ENCODE measurements at regions not wholly inside any gene's neighbourhood (a gene's known extent, or its start where the extent isn't known, plus 50 kb on each side); places are given as distances from the start of the nearest gene placed in this dataset.
"Not testable (repeated sequence)": the region's sequence is repeated elsewhere in the genome, so short reads cannot be mapped to it uniquely, and the experiment has no call there.

GRCh38 chr10:3666525-3667302 is 118.3 kb downstream of the KLF6 start:
- intact Hi-C loops (cut with DNase I): no loop called here
- DNase-seq (ENCODE audit: low spot score): peak; percentile 88

- no peak for DNase-seq (ENCODE audit: low spot score)
- intact Hi-C loops (cut with DNase I): no loop called here
These were observed 119.6 kb downstream of the KLF6 start for GRCh38 chr10:3665316-3665908.

GRCh38 chr10:3662775-3663174 is 122.2 kb downstream of the KLF6 start:
- no peak for DNase-seq (ENCODE audit: low spot score)
- intact Hi-C loops (cut with DNase I): no loop called here

DNA sequence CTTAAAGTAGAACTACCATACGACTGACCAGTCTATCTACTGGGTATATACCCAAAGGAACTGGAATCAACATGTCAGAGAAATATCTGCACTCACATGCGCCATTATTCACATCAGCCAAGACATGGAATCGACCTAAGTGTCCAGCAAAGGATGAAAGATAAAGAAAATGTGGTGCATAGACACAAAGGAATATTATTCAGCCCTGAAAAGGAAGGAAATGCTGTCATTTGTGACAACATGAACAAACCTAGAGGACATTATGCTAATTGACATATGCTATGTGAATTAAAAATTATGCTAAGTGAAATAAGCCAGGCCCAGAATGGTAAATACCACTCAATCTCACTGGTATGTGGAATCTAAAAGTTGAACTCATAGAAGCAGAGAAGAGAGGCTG is 123.7 kb downstream of the KLF6 start:
- DNase-seq (ENCODE audit: low spot score): no peak
- intact Hi-C loops (cut with DNase I): no loop called here

GRCh38 chr10:3660753-3661152 is 124.3 kb downstream of the KLF6 start:
- intact Hi-C loops (cut with DNase I): no loop called here
- DNase-seq (ENCODE audit: low spot score): no peak

DNA sequence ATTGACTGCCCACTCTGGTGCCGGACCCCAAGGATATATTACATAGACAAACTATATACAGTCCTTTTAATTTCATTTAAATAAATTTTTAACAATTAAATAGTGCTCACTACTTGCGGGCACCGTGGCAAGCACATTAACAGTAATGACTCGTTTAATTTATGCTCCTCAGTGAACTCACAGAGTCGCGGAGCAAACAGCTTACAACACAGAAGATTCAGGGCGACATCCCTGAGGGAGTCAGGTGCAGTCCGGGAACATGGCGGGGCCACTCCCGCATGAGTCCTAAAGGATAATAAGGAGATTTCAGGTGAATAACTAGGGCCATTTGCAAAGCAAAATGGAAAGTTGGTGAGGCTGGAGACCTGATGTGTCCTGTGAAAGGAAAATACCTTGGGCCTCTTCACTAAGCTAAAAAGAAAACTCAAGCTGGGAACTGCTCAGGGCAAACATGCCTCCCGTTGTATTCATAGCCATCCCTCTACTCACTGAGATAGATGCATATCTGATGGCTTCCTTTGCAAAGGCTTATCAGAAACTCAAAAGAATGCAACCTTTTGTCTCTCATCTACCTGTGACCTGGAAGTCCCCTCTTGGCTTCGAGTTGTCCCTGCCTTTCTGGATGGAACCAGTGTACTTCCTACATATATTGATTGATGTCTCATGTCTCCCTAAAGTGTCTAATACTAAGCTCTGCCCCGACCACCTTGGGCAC is 125.6 kb downstream of the KLF6 start:
- intact Hi-C loops (cut with DNase I): no loop called here

GRCh38 chr10:3658766-3659165 is 126.2 kb downstream of the KLF6 start:
- no peak for DNase-seq (ENCODE audit: low spot score)
- intact Hi-C loops (cut with DNase I): no loop called here

More for the DNA sequence above, 125.6 kb downstream of the KLF6 start:
- no peak for DNase-seq (ENCODE audit: low spot score)

- no peak for DNase-seq (ENCODE audit: low spot score)
- intact Hi-C loops (cut with DNase I): no loop called here
These were observed 128.8 kb downstream of the KLF6 start for GRCh38 chr10:3656214-3656613.

DNA sequence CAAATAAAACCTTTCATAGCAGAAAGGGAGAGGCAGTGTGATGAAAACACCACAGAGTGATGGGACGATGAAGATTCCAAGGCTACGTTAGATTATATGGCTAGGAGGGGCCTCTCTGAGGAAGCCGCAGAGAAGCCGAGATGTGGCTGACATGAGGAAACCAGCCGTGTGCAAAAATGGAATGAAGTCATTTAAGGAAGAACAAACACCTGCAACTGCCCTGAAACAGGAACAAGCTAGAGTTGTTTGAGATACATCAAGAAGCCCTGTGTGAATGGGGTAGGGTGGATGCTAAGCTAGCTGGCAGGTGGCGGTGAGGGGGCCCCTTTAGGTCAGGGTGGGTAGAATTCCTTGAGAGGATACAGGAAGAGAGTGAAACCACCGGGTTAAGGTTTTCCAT is 129.5 kb downstream of the KLF6 start:
- intact Hi-C loops (cut with DNase I): no loop called here
- DNase-seq (ENCODE audit: low spot score): no peak

- no peak for DNase-seq (ENCODE audit: low spot score)
- intact Hi-C loops (cut with DNase I): no loop called here
These were observed 130.0 kb downstream of the KLF6 start for GRCh38 chr10:3654980-3655379.

DNA sequence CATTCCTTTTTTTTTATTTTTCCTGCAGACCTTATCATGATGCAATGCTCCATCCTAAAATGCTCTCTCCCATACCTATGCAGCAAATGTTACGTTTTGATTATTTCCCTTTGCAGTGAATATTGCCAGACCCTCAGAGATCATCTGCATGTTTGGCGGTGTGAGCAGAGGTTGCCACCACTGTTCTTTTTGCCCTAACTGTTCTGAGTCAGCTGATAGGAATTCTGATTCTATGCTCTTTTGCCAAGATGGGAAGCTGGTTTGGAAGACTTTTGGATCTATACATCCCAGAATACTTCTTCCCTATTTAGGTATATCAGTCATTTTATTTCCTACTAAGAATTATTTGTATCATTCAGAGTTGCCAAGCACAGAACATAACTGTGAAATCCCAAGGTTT is 130.5 kb downstream of the KLF6 start:
- DNase-seq (ENCODE audit: low spot score): no peak
- intact Hi-C loops (cut with DNase I): no loop called here

DNA sequence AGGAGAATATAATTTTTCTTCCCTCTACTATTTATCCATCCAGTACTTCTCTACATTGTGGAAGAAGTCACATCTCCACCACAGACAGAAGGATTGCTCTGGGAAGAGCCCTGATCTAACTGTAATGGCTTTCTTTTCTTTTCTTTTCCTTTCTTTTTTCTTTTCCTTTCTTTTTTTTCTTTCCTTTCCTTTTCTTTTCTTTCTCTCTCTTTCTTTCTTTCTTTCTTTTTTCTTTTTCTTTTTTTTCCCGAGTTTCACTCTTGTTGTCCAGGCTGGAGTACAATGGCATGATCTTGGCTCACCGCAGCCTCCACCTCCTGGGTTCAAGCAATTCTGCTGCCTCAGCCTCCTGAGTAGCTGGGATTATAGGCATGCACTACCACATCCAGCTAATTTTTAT is 131.7 kb downstream of the KLF6 start:
- DNase-seq (ENCODE audit: low spot score); intact Hi-C loops (cut with DNase I): not testable (repeated sequence)

DNA sequence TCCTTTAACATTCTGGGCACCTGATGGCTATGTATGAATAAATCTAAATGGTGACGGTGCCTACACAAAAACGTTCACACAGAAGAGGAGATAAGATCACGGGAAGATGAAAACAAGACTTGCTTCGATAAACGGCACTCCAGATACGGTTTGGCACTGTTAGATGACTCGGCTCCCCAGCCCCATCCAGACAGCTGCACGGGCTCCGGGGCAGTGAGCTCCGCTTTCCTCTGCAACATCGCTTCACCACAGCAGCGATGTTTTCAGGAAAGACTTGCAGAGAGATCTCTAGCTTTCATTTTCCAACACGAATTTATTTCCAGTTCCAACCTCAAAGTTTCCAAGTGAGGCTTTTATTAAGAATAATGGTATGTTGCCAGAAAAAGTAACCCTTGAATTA is 132.1 kb downstream of the KLF6 start:
- intact Hi-C loops (cut with DNase I): no loop called here
- no peak for DNase-seq (ENCODE audit: low spot score)

GRCh38 chr10:3651969-3652653 is 132.9 kb downstream of the KLF6 start:
- no peak for DNase-seq (ENCODE audit: low spot score)
- intact Hi-C loops (cut with DNase I): no loop called here

DNA sequence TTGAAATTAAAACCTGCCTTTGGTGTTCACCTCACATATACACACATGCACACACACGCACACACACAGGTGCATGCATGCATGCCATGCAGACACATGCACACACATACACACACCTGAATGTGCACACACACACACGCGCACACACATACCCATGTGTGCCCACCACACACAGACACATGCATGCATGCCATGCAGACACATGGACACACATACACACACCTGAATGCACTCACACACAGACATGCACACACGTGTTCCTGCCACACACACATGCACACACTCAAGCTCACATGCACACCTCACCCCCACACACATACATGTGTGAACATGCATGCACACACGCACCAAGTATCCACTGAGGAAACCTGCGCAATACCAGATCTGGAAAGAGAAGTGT is 136.4 kb downstream of the KLF6 start:
- no peak for DNase-seq (ENCODE audit: low spot score)
- intact Hi-C loops (cut with DNase I): no loop called here

GRCh38 chr10:3648170-3648569 is 136.8 kb downstream of the KLF6 start:
- intact Hi-C loops (cut with DNase I): no loop called here
- DNase-seq (ENCODE audit: low spot score): no peak

DNA sequence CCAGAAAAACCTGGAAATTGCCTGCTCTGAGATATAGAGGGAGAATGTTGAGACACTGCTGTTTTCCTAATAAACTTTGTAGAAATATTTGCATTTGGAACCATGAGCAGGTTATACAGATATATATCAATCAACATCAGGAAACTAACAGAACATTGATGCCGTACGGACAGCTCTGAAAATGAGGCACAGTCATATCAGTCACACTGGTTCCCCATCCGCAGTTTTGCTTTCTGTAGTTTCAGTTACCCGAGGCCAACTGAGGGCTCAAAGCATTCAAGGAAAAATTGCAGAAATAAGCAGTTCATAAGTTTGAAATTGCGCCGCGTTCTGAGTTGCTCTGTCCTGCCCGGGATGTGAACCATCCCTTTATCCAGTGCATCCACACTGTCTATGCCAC is 137.9 kb downstream of the KLF6 start:
- no peak for DNase-seq (ENCODE audit: low spot score)
- intact Hi-C loops (cut with DNase I): no loop called here

DNA sequence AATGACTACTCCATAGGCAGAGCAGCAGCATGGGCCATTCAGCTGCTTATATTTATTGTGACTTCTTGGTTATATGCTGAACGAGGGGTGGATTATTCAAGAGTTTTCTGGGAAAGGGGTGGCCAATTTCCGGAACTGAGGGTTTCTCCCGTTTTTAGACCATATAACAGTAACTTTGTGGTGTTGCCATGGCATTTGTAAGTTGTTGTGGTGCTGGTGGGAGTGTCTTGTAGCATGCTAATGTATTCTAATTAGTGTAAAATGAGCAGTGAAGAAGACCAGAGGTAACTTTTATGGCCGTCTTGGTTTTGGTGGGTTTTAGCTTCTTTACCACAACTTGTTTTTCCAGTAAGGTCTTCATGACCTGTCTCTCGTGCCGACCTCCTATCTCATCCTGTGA is 139.6 kb downstream of the KLF6 start:
- DNase-seq (ENCODE audit: low spot score): no peak
- intact Hi-C loops (cut with DNase I): no loop called here

- intact Hi-C loops (cut with DNase I): no loop called here
- DNase-seq (ENCODE audit: low spot score): no peak
These were observed 144.2 kb downstream of the KLF6 start for GRCh38 chr10:3640816-3641215.

- no peak for DNase-seq (ENCODE audit: low spot score)
- intact Hi-C loops (cut with DNase I): no loop called here
These were observed 145.5 kb downstream of the KLF6 start for GRCh38 chr10:3639546-3639945.
